Epidermal melanocyte (primary cell): ENCODE measurements at regions not wholly inside any gene's neighbourhood (a gene's known extent, or its start where the extent isn't known, plus 50 kb on each side); places are given as distances from the start of the nearest gene placed in this dataset.

ENCODE experiments used
- DNase-seq: peaks from one replicate; pipeline ENCODE4 v3.0.0; 2011; ENCODE audit warnings: low spot score; ENCODE audit not compliant: insufficient read length

GRCh38 chr10:78886129-78886528 is 182.6 kb upstream of the ZMIZ1 start:
- DNase-seq = no peak

- DNase-seq = no peak
These were observed 179.2 kb upstream of the ZMIZ1 start for GRCh38 chr10:78889536-78890063.

- no peak for DNase-seq
These were observed 178.3 kb upstream of the ZMIZ1 start for GRCh38 chr10:78890506-78890905.

- DNase-seq = no peak
These were observed 177.0 kb upstream of the ZMIZ1 start for GRCh38 chr10:78891741-78892140.

GRCh38 chr10:78892338-78893176 is 176.2 kb upstream of the ZMIZ1 start:
- no peak for DNase-seq

- DNase-seq = no peak
These were observed 175.5 kb upstream of the ZMIZ1 start for GRCh38 chr10:78893217-78893616.

- DNase-seq = no peak
These were observed 174.5 kb upstream of the ZMIZ1 start for GRCh38 chr10:78894089-78894840.

GRCh38 chr10:78894841-78895195 is 173.9 kb upstream of the ZMIZ1 start:
- no peak for DNase-seq

- DNase-seq = no peak
These were observed 173.3 kb upstream of the ZMIZ1 start for GRCh38 chr10:78895469-78895868.

GRCh38 chr10:78896159-78896928 is 172.4 kb upstream of the ZMIZ1 start:
- no peak for DNase-seq

GRCh38 chr10:78898341-78899097 is 170.2 kb upstream of the ZMIZ1 start:
- no peak for DNase-seq

GRCh38 chr10:78899098-78899754 is 169.5 kb upstream of the ZMIZ1 start:
- DNase-seq = no peak

GRCh38 chr10:78899996-78900714 is 168.6 kb upstream of the ZMIZ1 start:
- DNase-seq = no peak

- DNase-seq = no peak
These were observed 167.9 kb upstream of the ZMIZ1 start for GRCh38 chr10:78900715-78901430.

GRCh38 chr10:78901694-78902093 is 167.1 kb upstream of the ZMIZ1 start:
- no peak for DNase-seq

GRCh38 chr10:78902815-78903214 is 166.0 kb upstream of the ZMIZ1 start:
- no peak for DNase-seq

- no peak for DNase-seq
These were observed 165.3 kb upstream of the ZMIZ1 start for GRCh38 chr10:78903341-78903940.

- no peak for DNase-seq
These were observed 164.6 kb upstream of the ZMIZ1 start for GRCh38 chr10:78904196-78904595.
